ENCODE measurements at regions not wholly inside any gene's neighbourhood (a gene's known extent, or its start where the extent isn't known, plus 50 kb on each side); places are given as distances from the start of the nearest gene placed in this dataset.

- TF ChIP-seq PKNOX1 (IDR thresholded peaks at IDR 0.05) (no peak), LEF1 (IDR thresholded peaks at IDR 0.05; ENCODE audit: borderline replicate concordance) (no peak), FOXM1 (IDR thresholded peaks at IDR 0.05; ENCODE audit: borderline replicate concordance) (no peak), CTBP1 (IDR thresholded peaks at IDR 0.05; ENCODE audit: borderline replicate concordance) (no peak), ZNF384 (IDR thresholded peaks at IDR 0.05) (no peak), NFRKB (IDR thresholded peaks at IDR 0.05) (no peak), ARNT (IDR thresholded peaks at IDR 0.05) (no peak), ELF4 (IDR thresholded peaks at IDR 0.05) (no peak), BHLHE40 (IDR thresholded peaks at IDR 0.05; ENCODE audit: borderline replicate concordance) (no peak), TARDBP (IDR thresholded peaks at IDR 0.05) (no peak)
Observed at GRCh38 chr12:24427776-24428175, 478.3 kb upstream of the SOX5 start.
